ENCODE measurements at regions not wholly inside any gene's neighbourhood (a gene's known extent, or its start where the extent isn't known, plus 50 kb on each side); places are given as distances from the start of the nearest gene placed in this dataset.

- TF ChIP-seq CTCF (IDR thresholded peaks at IDR 0.05; ENCODE audit: low read length) (no peak), EZH2 (optimal IDR thresholded peaks at IDR 0.05; ENCODE audit: low read depth, low read length) (no peak)
These were observed 143.4 kb upstream of the WDR1 start for GRCh38 chr4:10259976-10260375.
